ENCODE measurements at regions not wholly inside any gene's neighbourhood (a gene's known extent, or its start where the extent isn't known, plus 50 kb on each side); places are given as distances from the start of the nearest gene placed in this dataset.
"Not testable (repeated sequence)": the region's sequence is repeated elsewhere in the genome, so short reads cannot be mapped to it uniquely, and the experiment has no call there.

GRCh38 chr2:89224803-89225202, 533.3 kb downstream of the RPIA start:
- DNase-seq (ENCODE audit: low spot score), result not testable (repeated sequence)

DNA sequence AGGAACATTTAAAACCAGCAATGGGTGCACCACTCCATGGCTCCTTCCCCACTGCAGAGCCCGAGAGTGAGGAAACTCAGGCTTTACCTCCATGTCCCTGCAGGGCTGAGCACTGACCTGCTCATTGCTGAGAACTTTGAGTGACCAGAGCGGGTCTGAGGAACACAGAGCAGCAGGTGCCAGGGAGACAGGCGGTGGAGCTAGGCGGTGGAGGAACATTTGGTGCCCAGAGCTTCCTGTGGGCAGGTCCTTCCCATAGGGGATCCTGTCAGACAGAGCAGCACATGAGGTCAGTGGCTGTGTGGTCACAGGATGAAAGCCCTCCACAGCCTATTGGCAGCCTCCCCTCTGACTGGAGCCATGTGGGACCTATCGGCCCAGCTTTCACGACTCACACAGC, 538.5 kb downstream of the RPIA start:
- not testable (repeated sequence) for DNase-seq (ENCODE audit: low spot score)

GRCh38 chr2:89231241-89231640, 539.8 kb downstream of the RPIA start:
- DNase-seq (ENCODE audit: low spot score), result not testable (repeated sequence)

DNA sequence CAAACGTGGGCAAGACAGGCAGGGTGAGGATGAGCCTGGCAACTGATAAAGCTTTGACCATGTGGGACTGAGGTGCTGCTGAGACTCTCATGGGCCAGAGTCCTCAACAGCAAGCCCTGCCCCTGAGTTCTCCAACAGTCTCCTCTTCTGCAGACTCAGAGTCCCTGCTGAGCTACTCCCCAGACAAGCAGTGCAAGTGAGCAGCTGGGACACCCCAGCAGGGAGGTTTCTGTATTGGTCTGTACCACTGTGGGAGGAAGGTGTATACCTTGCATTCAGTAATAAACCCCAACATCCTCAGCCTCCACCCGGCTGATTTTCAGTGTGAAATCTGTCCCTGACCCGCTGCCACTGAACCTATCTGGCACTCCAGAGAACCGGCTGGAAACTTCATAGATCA, 542.5 kb downstream of the RPIA start:
- not testable (repeated sequence) for DNase-seq (ENCODE audit: low spot score)

DNA sequence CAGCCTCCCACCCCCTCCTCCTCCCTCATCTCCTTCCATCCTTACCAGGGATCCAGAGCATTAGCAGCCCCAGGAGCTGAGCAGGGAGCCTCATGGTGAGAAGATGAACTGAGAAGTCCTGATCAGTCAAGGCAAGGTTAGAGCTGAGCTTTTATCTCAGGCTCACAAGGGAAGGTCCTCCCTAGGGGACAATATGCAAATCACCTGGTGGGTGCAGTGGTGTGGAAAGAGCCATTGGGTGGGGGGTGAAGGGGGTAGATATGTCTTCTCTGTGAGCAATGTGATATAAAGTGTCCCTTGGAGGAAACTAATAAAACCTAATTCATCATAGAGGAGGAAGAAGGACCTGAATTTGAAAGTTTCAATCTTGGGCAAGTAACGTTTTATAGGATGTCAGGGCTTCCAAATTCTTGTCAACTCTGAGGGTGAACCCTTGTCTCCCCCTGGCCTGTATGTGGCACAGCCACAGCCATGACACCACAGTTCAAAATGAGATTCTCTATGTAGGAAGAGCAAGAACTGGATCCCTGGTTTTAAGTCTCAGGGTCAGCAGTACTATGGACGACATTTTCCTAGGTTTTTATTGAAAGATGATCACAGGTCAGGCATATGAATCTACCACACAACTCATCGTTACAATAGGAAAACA, 543.5 kb downstream of the RPIA start:
- DNase-seq (ENCODE audit: low spot score), result not testable (repeated sequence)

DNA sequence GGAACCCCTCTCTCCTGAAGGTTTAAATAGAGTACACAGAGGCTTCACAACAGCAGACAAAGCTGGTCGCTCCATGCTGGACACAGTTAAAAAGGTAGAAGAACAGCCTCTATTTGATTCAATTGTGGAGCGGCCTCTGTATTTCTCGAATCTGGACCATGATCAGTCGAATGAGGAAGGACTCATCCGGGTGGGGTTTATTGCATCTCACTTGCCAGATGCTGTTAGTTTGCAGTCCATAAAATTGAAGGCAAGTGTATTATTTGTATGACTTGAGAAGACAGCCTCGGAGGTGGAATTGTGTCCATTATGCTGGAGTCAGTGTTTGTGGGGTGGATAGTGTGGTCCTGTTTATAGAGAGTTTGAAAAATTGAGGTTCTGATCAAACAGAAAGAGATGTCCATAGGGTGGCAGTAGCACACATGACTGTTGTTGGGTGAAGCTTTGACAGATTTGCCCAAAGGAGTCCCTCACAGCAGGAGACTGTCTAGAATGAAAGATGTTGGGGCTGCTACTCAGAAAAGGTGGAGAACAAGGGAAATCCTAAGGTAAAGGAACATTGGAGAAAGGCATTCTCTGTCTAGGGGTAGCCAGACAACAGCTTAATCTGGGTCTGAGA, 545.5 kb downstream of the RPIA start:
- not testable (repeated sequence) for DNase-seq (ENCODE audit: low spot score)

GRCh38 chr2:89237783-89238182, 546.3 kb downstream of the RPIA start:
- DNase-seq (ENCODE audit: low spot score), result not testable (repeated sequence)

DNA sequence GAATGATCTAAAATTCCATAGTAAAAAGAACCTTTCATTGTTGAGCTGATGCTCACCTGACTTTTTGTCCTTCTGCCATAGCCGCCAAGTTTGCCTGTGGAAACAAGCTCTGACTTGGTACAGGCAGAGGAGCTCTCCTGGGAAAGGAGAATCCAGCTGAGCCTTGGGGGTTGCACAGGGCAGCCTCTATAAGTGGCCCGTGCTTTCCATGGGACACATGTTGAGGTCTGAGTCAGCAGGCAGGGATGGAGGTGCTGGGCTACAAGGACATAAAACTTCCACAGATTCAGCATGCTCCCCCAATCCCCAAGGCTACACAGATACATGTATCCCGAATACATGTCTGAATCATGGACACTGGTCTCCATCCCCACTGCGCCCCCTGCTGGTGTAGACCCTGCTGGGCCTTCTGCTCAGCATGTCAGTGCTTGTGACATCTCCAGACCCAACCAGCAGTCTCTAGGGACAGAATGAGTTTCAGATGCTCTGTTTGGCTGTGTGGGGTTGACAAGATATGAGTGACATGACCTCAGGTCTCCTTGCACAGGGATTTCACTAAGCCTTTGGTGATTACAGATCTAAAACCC, 551.7 kb downstream of the RPIA start:
- DNase-seq (ENCODE audit: low spot score), result not testable (repeated sequence)

- DNase-seq (ENCODE audit: low spot score), result not testable (repeated sequence)
Observed at GRCh38 chr2:89244407-89244806, 552.9 kb downstream of the RPIA start.

GRCh38 chr2:89245478-89245877, 554.0 kb downstream of the RPIA start:
- DNase-seq (ENCODE audit: low spot score), result not testable (repeated sequence)

DNA sequence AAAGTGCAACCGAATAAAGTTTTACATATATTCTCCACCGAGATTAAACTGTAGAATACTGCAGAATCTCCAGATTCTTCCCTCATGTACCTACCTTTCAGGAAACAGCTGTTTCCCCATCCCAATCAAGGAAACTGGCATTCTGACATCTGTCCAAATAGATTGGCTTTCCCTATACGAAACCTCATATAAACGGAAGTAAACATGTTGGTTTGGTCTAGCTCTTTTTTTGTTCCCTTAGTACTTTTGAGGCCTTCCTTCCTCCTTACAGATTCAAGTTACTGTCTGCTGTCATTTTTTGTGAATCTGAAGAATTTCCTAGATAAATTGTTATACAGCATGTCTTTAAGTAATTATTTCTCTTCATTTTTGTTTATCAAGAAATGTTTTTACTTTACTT, 554.6 kb downstream of the RPIA start:
- peak; percentile 28 for DNase-seq (ENCODE audit: low spot score)

- not testable (repeated sequence) for DNase-seq (ENCODE audit: low spot score)
Observed at GRCh38 chr2:89246620-89247019, 555.1 kb downstream of the RPIA start.

DNA sequence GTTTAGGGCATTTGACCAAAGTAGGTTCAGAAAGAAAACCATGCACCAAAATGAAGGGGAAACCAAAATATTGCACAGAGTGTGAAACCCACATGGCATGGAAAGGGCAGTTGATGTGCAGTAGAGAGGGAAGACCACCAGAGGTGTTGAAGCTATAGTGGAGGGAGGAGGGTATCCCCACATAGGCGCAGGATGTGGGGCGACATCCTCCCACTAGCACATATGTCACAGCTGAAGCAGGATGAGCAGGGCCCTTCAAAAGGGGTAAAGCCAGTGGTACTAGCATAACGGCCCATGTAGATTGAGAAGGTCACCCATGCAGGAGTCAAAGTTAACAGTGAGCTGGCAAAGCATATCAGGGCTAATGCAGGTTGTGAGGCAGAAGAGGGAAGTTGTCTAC, 563.5 kb downstream of the RPIA start:
- DNase-seq (ENCODE audit: low spot score), result not testable (repeated sequence)

DNA sequence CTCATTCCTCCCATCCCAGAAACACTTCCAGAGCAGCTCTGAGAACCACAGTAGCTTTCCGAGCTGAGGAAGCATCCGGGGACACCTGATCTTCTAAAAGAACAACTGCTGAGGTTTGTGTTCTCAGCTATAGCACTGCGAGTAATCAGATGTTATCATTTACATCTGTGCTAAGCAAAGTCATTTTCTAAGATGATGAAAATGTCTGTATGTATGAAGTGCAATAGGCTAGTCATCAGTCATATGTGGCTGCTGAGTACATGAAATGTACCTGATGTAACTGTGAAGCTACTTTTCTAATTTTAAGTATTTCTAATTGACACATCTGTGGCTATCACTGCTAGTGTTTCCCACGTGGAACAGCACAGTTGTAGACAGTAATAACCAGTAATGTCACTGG, 582.0 kb downstream of the RPIA start:
- not testable (repeated sequence) for DNase-seq (ENCODE audit: low spot score)

GRCh38 chr2:89280536-89280935, 589.1 kb downstream of the RPIA start:
- not testable (repeated sequence) for DNase-seq (ENCODE audit: low spot score)

GRCh38 chr2:89286448-89287080, 595.1 kb downstream of the RPIA start:
- not testable (repeated sequence) for DNase-seq (ENCODE audit: low spot score)

GRCh38 chr2:89287084-89287483, 595.6 kb downstream of the RPIA start:
- DNase-seq (ENCODE audit: low spot score), result not testable (repeated sequence)

DNA sequence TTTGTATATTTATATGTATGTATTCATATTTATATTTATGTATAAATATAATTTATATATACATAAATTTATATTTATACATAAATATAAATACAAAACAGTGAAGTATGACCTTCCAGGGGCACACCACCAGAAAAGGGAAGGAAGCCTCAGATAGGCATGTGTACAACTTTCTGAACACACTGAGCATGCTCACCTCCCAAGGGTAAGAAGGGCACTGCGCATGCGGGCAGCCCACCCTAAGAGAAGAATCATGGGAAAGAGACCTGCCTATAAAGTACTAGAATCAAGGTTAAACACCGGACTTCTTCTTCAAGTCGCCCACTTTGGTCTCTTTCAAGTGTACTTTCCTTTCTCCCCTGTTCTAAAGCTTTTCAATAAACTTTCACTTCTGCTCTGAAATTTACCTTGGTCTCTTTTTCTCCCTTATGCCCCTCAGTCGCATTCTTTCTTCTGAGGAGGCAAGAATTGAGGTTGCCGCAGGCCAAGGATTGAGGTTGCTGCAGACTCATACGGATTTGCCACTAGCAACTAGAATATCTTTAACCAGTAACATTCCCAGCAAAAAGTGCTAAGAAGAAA, 600.3 kb downstream of the RPIA start:
- DNase-seq (ENCODE audit: low spot score), result not testable (repeated sequence)

DNA sequence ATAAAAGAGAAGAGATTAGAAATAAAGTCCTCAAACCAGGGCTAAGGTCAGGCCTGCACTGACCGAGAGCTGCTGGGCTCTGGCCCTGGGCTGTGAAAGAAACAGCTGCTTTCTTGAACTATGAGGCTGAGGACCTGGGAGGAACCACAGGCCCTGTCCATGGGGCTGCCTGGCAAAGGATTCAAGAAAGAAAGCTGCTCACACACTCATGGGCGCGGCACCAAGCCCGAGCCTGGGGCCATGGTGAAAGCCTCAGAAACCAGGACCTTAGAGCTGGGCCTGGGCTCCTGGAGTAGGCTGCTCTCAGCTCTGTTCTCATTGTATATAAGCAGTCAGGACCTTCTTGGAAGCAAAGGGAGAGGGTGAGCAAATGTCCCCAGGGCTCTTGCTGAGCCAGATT, 601.9 kb downstream of the RPIA start:
- DNase-seq (ENCODE audit: low spot score), result not testable (repeated sequence)

DNA sequence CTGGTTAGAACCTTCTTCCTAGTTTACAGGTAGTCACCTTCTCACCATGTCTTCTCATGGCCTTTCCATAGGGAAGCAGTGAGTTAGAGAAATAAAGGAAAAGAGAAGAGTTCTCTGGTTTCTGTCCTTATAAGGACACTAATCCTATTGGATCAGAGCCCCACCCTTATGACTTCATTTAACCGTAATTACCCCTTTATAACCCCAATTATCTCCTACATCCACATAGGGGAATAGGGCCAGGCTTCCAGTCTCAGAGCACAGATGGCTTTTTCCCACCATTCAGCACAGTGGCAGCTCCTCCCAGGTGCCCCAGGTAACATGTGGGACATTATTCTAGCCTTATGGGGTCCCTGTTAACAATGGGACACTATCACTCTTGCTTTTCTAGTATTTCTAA, 602.9 kb downstream of the RPIA start:
- not testable (repeated sequence) for DNase-seq (ENCODE audit: low spot score)

- DNase-seq (ENCODE audit: low spot score), result not testable (repeated sequence)
Observed at GRCh38 chr2:89296820-89297398, 605.4 kb downstream of the RPIA start.

- not testable (repeated sequence) for DNase-seq (ENCODE audit: low spot score)
Observed at GRCh38 chr2:89299196-89299595, 607.7 kb downstream of the RPIA start.
